Hippocampal formation (tissue), 2 donors: ENCODE measurements at regions not wholly inside any gene's neighbourhood (a gene's known extent, or its start where the extent isn't known, plus 50 kb on each side); places are given as distances from the start of the nearest gene placed in this dataset.

Experiments
- DNase-seq, 2 donors: peaks; one replicate each; lab custom pipeline; 2025; lab: John Stamatoyannopoulos, UW

GRCh38 chr11:112587664-112588063 is 327.0 kb upstream of the PLET1 start:
- no peak for DNase-seq

DNA sequence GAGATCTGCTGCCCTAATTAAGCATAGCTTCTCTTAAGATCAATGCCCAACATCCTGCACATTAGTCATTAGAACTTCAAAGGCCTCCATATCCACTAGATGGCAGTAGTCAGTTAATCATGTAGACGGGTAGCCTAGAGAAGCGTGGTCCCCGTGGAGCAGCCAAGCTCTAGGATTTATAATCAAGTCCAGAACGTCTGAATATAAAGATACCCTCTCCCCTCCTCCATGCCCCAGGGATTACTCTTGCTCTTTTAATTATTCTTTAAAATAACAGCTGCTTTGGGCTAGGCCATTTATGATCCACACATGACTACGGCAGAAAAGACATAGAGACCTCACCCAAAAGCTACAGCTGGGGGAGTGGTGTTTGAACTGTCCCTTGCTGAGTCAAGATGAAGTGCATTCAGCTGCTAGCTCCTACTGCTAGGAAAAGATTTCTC is 327.6 kb upstream of the PLET1 start:
- DNase-seq: peak; percentile 34 to 96

DNA sequence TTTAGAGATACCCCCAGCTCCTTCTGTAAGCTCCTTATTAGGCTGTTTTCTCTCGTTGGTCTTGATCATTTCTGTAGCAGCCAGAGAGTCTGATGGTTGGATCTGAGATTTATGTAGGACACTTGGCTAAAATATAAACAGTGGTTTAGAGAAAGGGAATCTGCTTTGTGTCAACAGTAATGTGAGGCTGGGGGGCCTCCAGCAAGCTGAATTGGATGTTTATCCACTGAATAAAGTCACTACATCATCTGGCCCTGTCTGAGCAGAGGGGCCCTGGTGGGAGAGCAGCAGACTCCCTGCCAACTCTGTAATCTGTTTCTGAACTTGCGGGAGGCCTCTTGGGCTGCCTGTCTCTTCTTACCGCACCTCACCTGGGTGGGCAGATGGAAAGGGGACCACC is 328.5 kb upstream of the PLET1 start:
- DNase-seq: no peak

- no peak for DNase-seq
Measured at GRCh38 chr11:112590764-112591163, 330.1 kb upstream of the PLET1 start.

DNA sequence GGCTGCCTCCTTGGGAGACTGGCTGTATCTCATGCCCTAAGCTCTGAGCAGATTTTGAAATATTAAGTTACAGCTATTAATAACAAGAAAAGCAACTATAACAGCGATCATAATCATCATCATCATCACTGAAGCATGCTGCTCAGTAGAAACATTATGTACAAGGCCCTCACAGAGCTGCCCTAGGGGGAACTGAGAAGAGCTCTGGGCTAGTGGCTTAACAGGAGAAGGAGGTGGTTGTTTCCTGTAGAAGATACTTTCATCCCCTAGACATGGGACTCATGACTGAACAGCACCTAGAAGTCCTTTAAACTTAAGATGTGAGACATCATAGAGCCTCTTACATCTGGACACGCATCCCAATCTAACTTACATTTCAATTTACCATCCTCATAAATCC is 332.8 kb upstream of the PLET1 start:
- no peak for DNase-seq

DNA sequence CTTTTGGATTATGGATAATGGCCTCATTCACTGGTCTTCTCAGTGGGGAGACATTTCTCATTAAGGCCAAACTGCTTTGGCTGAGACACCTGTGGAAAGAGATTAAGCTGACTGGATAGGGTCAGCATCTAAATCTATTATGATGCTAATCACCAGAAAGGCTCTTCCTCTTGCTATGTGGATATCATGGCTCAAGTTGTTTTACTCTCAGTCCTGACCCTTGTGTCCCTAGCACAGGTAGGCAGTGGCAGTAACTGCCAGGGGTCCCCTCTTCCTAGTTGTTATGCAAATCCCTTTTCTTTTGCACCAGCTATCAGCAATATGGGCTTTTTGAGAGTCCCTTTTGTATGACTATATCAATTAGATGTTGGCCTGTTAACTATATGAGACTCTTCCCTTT is 335.7 kb upstream of the PLET1 start:
- DNase-seq: no peak

DNA sequence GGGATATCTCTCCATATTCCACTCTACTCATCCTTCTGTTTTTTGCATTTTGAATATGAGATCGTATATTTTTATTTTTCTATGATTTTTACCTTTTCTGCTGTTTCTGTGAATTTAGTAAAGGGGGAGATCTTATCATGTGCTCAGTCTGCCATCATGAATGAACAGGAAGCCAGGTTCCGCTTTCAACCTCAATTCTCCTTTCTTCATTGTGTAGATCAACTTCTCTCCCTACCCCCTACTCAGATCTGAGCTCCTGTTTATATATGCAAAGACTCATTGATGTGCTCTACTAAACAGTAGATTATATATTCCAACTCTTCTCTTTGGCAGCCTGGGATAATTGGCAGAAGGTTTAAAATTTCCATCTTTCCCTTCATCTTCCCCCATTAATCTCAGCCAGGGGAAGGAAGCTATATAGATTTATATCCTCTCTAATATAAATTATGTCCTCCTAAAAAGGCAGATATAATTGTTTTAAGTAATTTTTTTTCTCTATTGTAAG is 336.7 kb upstream of the PLET1 start:
- no peak for DNase-seq

GRCh38 chr11:112599265-112599664 is 338.6 kb upstream of the PLET1 start:
- no peak for DNase-seq

GRCh38 chr11:112599856-112600533 is 339.3 kb upstream of the PLET1 start:
- DNase-seq: no peak

DNA sequence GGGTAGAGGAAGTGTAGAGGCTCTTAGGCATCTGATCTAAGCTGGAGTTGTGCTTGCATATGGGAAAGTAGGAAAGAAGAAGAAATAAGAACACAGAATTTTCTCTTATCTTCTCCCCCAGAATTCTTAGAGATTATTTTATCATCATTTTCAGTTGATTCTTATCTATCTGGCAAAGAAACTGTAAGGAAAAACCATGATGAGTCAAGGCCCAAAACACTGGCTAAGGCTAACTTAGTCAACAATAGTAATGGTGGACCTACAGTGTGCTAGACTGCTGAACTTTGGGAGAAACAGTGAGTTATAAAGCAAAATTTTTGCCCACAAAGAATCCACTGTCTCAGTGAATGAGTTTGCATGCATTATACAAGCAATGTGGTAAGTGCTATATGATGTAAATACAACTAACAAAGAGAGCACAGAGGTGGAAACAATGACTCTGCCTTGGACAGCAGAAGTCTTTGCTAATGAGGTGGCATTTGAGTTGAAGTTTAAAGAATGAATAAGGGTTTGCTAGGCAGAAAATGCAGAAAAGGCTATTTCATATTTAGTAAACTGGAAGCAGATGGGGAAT is 344.5 kb upstream of the PLET1 start:
- peak in 1 of 2 donors; percentile 50 for DNase-seq

DNA sequence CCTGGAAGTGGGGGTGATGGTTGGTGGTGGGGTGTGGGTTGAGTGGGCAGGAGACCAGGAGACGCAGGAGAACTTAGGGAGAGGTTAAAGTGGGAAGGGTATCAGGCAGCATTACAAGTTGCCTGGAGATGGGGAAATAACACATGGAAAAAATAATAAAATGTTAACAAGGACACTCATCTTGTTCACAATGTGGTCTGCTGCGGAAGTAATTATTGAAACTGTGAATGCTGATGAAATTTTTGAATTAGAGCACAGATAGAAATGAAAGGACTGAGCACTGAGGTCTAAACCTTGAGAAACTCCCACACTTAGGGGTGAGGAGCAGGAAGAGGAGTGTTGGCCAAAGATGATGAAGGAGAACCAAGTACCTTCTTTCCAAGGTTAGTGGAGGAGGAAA is 346.0 kb upstream of the PLET1 start:
- no peak for DNase-seq

DNA sequence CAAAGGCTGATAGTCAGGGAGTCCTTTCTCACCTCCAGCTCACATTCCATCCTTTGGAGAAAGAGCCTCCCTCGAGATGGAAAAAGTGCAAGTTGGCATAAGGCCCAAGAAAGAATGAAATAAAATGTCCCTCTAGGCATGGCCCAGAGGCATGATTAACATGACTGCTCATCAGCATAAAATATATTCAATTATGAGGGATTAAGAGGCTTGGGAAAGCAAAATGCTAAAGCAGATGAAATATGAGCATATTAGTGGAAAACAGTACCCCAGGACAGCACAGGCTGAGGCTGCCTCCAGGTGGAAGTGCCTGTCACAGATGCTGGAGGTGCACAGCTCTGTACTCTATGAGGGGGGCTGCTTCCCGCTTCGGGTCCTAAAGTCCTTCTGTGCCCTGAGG is 347.8 kb upstream of the PLET1 start:
- DNase-seq: no peak

DNA sequence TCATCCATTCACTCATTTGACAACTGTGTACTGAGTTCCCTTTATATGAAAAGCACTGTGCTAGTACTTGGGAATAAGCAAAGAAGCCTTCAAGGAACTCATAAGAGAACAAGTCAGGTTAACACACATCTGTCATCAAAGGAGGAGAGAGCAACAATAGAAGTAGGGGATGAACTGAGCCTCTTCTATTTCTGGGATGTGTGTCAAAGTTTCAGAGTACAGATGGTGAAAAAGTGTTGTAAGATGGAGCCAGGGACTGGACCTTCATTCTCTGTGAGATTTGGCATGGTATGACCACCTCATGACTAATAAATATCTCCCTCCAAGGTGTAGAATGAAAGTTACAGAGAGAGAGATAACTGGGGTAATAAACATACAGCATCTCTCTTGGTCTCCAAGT is 349.8 kb upstream of the PLET1 start:
- DNase-seq: no peak

GRCh38 chr11:112610996-112611750 is 350.0 kb upstream of the NCAM1 start:
- DNase-seq: no peak

- no peak for DNase-seq
Measured at GRCh38 chr11:112611771-112612170, 349.4 kb upstream of the NCAM1 start.

DNA sequence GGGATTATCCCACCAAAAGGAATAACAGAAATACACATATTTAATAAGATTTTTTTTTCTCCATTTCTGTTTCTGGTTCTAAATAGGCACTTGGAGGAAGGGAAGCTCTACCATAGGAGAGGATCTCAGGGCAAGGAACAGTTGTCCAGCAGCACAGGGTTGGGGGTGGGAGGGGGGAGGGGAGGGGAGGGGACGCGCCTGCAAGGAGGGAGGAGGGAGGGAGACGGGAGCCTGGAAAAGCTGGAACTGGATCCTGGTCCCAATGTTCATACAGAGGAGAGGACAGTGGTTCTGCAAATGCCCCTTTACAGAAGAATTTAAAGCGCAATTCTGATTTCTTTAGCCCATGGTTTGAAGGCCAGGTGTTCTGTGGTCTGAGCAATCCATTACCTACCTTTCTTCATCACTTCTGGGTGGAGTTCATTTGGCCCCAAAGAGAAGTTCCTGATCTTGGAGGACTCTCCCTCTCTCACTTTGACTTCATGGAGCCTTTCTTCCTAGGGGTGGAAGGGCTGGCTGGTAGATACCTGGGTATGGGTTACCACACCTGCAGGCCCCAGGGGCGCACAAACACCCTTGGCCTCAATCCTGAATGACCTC is 348.9 kb upstream of the NCAM1 start:
- DNase-seq: no peak

DNA sequence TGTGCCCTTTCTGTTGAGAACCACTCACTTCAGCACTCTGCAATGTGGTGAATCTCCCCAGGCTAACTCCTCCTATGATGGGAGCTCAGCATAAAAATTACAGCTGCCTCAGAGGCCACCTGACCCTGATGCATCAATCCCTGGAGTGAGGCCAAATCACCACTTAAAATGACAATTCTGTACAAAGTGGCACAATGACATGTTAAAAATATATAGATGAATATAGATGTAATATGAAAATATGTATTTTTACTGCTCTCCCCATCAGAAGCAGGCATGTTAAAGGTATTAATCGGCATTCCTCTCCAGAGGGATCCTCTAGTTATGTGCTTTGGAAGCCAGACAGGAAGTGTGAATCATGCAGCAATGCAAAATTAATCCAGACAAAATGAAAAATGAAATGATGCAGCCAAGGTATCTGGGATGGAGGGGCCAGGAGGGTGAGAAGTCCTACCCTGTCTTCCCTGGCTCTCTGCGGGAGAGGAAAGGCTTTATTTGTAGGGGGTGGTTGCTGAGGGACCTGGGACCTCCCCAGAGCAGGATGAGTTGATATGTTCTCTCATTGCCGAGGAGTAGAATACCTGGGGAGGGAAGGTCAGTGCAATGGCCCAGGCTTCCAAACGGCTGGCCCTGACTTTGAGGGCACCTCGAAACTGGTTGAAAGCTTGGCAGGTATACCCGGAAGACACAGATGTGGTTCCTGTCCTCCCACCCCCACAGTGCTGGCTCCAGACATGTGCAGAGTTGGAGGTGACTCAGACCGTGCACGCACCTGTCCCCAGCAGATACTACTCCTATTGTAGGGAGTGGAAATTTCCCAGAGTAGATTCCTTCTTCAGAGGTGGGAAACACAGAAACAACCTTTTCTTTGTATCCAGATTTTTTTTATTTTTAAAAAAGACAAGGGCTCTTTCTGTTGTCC is 347.9 kb upstream of the NCAM1 start:
- DNase-seq: no peak

DNA sequence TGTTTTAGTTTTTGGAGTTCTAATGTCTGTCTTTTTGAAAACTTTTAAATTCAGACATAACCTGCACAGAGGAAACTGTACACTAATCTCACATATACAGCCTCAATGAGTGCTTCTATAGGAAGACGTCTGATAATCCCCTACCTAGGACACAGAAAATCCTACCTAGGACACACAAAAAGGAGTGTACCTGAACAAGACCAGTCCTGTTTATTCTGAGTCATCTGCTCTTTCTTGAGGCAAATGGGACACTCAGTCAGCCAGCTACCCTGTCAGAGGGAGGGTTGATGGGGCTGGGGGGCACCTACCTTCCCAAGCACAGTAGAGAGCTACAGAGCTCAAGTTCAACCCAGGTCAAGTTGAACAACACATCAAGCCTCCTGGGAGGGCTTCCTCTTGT is 346.6 kb upstream of the NCAM1 start:
- DNase-seq: no peak

DNA sequence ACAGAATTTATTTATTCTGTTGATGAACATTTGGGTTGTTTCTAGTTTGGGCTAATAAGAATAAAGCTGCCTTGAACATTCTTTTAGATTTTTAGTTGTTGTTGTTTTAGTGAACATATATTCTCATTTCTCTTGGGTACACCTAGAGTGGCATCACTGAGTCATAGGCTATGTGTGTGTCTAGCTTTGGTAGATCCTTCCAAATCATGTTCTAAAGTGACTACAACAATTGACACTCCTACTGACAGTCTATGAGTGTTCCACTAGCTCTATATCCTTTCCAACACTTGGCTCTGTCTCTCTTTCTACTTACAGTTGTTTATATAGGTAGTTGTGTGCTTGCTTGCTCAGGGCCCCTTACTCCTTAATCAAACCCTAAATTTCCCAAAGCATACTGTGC is 346.0 kb upstream of the NCAM1 start:
- no peak for DNase-seq

DNA sequence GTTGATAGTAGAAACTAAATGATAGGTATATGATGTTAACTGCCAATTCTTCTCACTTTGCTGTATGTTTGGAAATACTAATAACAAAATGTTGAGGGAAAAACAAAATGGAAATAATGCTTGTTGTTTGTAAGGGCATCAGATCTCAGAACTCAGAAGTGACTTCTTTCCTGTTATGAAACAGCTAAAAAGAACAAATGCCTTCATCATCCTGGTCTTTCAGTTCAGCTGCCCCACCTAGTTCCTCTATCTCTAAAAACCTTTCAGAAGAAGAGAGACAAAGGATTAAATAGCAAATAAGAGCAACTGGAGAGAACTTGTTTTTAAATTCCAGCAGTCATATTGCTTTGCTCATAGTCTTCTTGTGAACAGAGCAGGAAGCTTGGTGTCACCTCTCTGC is 345.3 kb upstream of the NCAM1 start:
- no peak for DNase-seq

- no peak for DNase-seq
Measured at GRCh38 chr11:112616327-112617097, 344.7 kb upstream of the NCAM1 start.
